NCI-H1436 treated with DMSO at 0.1 percent for 48 hours (cell line): ENCODE measurements at regions not wholly inside any gene's neighbourhood (a gene's known extent, or its start where the extent isn't known, plus 50 kb on each side); places are given as distances from the start of the nearest gene placed in this dataset.

ENCODE experiments used
- DNase-seq: peaks from one replicate; lab custom pipeline; 2025; lab: John Stamatoyannopoulos, UW

DNA sequence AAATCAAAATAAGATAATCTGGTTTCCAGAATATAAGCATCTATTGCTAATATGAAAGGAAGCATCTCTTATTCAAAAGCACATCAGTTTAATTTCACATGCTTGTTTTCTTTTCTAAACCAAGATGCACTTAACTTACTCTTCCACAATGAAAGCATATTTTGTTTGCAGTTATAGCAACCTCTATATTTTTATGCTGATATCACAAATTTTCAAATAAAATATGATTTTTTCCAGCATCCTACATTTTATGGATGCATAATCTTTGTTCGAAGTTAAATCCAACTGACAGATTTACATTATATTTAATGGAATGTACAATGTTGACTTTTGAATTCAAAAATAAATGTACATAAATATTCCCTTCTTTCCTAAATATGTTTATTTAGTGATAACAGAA is 978.3 kb upstream of the B3GALT2 start:
- no peak for DNase-seq

DNA sequence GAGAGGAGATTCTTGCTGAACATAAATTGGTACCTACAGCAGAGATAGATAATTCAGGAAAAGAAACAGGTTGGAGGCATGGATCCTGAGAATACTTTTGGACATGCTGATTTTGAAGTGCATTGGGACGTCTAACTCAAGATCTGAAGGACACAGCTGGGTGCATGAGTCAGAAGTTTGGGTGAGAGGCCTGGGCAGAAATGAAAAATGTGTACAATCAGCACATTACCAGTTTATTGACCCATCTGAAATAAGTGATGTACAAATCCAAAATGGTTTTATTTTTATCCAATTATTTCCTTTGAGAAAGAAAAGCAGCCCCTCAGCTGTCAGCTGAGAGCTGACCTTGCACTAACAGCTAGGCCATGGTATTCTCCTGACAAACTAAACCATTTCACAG is 975.2 kb upstream of the B3GALT2 start:
- DNase-seq: no peak

DNA sequence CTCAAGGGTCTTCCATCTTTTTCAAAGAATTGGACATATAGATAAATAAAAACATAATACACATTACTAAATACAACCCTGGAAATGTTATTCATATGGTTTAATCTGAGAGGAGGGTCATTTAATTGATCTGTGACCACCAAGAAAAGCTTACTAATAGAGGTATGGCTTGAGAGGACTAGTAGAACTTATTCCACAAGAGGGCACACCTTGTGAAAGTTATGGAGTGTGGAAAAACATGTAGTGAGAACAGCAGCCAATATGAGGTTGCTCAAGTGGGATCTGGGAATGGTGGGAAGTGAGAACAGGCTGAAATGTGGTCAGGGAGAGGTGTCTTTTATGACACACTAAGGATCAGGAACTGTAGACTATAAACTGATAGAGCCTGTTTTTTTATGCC is 973.5 kb upstream of the B3GALT2 start:
- no peak for DNase-seq

DNA sequence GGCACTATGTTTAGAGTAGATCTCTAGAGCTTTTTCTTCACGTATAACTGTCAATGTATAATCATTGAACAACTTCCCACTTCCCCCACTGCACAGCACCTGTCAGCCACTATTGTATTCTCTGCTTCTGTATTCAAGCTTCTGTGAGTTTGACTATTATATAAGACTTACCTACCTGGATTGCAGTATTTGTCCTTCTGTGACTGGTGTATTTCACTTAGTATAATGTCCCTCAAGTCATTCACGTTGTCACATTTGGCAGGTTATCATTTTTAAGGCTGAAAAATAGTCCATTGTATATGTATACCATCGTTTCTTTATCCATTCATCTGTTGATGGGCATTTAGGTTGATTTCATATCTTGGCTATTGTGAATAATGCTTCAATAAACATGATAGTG is 969.5 kb upstream of the B3GALT2 start:
- DNase-seq: no peak

DNA sequence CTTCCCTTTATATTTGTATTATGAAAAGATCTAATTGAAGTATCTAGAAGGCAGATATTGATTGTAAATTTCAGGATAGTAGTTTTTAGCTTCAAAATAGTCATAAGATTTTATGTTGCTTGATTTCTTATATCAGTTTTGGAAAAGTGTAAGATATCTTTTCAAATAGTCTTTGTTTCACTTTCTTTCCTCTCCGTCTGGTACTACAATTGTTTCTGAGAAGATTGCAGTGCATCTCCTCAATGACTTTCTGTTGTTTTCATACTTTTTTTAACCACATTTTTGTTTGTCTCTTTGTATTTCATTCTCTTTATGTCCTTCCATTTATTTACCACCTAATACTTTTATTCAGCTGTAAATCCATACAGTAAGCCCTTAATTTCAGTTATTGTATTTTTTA is 964.6 kb upstream of the B3GALT2 start:
- no peak for DNase-seq

DNA sequence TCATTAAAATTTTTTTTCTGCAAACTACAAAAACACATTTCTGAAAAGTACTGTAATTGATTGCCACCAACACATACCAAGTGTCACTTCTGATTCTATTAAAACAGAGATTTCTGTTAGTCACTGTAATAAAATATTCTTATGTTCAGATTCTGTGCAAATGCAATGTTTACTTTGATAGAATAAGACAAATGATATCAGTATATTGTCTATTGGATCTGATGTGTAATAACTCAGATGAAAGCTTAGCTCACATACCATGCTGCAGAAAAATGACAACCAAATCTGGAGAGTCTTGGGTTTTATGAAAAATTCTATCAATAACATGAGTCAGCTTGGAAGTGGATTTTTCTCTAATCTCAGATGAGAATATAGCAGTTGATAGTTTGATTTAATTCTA is 963.8 kb upstream of the B3GALT2 start:
- DNase-seq: no peak

DNA sequence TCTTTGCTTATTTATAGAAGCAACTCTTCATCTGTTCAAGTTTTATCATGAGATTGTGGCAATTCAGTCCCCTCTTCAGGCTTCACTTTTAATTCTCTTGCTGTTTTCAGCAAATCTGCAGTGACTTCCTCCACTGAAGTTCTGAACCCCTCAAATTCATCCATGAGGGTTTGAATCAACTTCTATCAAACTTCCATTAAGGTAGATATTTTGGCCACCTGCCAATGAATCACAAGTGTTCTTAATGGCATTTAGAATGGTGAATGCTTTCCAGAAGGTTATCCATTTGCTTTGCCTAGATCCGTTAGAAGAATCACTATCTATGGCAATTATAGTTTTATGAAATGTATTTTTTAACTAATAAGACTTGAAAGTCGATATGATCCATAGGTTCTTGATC is 946.7 kb upstream of the B3GALT2 start:
- DNase-seq: no peak

DNA sequence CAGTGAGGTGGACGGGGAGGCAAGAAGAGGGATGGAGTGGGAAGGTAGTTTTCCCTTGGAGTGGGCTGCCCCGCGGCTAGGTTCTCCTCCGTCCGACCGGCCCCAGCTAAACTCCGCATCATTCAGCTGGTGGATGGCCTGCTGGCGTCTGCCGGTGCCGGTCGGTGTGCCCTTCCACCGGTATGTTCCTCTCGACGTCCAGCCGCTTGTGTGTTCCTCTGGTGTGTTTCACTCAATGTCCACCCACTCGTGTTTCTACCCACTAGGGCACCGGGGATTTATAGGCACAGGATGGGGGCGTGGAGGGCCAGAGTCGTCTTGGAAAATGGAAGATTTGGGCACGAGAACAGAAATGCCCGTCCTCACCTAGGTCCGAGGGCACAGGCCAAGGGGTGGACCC is 931.7 kb upstream of the B3GALT2 start:
- DNase-seq: no peak

DNA sequence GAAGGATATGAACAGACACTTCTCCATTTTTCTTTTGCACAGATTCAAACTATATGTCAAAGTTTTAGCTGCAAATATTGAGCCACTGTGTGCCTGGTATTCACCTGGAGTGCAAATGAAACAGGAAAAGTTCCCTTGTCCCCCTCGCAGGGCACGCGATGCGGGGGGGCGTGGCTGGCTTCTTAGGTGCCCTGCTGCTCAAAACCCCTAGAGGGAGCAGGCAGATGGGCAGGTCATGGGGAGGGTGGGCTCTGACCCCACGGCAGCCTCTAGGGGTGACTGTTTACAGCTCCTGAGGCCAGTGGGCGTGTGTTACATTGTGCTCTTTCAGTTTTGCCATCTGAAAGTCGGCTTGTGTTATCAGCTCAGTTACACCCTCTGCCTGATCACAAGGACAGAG is 931.2 kb upstream of the B3GALT2 start:
- DNase-seq: no peak

DNA sequence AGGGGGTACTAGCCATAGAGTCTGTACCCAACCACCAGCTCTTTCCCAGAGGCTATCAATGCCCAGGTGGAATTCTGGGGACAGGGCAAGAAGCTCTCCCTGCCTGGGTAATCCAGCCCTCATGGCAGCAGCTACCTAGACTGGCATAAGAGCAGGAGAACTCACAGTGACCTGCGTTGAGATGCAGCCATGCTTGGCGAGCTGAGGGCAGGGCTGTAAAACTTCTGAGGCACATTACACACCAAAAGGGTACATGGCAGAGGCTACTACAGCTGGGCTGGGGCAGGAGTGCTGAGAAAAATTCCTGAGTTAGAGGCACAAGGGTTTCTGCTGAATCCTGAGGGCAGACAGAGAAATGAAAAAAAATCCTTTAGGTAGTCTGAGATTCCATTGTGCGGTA is 927.9 kb upstream of the B3GALT2 start:
- DNase-seq: no peak

DNA sequence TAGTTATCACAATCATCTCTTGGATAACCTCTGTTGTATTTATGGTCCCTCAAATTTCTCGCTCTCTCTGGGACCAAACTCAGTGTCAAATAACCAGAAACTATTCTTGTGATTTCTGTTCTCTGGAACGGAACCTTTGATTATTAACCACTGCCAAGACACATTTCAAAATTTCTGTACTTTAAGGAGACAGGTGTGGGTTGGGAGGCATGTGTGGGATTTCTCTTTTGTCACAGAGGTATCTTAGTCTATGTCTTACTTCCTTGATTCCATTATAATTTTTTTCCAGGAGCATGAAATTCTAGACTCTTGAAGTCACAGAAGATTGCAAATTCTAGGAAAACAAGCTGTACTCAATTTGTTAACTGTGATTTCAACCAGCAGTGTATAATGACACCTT is 919.0 kb upstream of the B3GALT2 start:
- no peak for DNase-seq

DNA sequence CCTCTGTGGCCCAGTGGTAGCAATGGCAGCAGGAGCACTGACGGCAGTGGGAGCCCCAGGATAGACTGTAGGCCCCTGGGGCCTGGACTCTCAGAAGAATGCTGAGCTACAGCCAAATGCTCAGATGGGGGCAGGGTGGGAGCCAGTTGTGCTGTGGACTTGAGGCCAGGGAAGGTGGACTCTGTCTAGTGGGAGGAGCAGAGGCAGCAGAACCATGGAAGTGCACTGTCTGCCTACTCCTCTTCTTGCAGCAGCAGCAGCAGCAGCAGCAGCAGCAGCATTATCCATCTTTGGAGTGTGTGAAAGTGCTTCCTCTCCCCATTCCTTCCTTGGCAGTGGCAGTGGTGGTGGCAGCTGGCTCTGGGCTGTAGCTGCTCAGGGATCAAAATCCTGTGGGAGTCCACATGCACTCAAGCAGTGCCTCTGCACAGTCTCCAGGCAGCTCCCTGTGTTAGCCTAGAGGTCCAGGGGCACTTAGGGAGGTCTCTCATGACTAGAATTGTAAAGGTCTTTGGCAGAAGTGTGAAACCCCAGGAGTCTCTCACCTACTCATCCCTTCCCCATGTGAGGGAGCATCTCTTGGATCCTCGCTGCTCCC is 917.9 kb upstream of the B3GALT2 start:
- DNase-seq: no peak

DNA sequence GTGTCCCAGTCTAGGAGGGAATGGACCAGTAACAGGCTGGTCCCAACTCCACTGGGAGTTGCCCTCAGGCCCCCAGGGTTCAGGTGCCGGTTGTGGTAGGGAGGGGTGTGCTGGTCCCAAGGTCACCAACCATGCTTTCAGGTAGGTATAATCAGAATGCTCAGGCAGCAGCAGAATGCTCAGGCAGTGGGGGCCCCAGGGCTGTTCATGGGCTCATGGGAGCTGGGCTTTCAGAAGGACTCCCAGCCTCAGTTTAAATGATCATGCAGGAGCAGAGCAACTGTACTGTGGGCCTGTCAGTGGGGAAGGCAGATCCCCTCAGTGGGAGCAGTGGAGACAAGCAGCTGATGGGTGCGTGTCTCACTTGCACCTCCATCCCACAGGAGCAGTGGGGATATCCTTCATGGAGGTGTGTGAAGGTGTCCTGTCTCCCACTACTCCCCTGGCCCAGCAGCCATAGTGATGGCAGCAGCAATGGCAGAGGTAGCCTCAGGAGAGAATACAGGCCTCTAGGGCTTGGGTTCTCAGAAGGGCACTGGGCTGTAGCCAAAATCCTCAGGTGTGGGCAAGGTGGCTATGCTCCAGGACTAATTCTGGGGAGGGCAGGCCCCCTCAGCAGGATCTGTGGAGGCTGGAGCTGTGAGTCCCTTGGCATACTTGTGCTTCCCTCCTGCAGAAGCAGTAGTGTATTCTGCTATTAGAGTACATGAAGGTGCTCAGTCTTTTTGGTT is 917.3 kb upstream of the B3GALT2 start:
- DNase-seq: no peak

DNA sequence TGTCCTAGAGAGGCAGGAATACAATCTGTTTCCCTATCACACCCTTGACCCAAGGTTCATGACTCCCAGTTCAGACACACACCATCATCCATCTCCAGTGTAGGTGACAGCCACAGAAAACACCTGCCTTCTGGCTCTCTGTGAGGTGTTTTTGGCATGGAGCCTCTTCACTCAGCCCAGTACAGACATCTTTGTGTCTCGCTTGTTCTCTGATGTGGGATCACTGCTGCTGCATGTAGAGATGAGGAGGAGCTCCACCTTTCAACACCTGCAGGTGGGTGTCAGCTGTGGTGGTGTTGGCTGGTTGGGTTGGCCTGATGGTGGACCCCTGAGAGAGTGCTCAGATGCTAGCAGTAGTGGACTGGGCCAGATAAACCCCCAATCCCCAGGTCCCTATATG is 916.7 kb upstream of the B3GALT2 start:
- DNase-seq: no peak

DNA sequence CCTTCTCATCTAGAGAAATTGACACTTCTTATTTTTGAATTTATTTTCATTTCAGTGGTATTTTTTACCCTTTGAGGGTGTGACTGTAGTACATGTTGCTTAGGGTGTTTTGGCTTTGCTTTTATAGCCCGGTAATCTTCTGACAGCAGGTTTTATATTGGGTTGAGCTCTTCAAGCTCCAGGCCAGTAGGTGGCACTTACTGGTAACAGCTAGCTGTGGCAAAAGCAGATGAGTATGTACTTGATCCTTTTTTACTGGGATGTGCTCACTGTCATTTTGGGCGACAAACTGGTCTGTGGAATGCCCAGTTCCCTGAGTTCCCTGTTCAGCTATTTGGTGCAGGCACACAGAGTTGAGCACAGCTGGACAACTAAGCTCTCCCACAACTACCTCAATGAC is 916.2 kb upstream of the B3GALT2 start:
- DNase-seq: no peak

DNA sequence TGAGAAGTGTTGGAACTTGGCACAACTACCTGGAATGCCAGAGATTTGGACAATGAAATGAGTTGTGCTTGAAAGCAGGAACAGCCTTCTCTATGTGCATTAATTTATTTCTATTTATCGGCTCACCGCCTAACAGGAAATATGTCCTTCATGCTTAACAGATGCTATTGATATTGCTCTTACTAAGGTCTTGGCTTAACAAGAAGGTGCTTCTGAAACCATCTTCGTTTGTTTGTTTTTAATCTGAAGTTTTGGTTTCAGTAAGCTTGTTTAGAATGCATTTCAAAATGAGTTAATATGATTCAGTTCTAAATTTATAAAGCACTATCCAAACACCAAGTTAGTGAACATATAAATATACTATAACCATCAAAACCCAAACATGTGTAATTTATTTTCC is 898.3 kb upstream of the B3GALT2 start:
- DNase-seq: no peak

DNA sequence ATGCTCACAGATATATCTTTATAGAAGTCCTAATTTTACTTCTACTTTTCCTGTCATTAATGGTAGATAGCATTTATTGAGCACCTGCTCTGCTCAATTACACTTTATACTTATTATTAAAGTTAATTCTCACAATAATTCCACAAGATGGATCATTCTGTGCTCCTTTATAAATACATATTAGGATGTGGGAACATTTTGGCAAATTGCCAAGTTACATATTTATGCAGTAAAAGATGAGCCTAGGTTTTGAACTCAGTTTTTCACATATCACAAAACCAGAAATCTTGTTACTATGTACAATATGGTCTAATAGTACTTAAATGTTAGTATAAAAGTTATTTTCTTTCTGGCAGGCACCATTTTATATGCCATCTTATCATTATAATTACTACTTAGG is 895.0 kb upstream of the B3GALT2 start:
- DNase-seq: no peak

DNA sequence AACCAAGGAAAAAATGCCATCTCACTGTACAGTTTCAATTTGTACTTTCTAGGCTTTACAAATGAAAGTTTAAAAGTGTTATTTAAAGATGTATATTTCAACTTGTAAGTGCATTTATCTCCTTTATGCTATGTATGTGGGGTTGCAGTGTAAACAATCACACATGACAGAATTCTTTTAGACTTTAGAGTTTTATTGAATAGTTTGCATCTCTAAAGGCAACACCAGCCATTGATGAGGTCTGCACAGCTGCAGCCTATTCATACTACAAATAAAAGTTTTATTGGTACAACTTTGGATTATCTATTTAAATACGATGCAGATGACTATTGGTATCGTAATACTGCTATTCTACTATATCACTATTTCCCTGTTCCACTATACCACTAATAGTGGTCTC is 894.4 kb upstream of the B3GALT2 start:
- no peak for DNase-seq

DNA sequence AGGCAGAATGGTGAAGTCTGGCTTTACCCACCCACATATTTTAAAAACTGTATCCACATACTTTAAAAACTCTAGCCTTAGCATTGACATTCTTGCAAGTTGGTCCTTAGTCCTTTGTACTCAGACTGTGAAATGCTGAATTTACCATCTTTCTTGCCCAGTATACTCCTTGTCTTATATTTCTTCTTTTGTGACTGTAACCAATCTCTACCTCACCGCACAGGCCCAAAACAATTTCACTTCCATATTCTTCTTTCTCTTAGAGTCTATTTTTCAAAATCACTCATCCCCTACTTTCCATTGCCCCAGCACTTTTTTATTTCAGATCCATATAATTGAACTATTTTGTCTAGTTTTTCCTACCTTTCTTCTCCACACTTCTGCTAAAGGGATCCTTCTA is 892.4 kb upstream of the B3GALT2 start:
- no peak for DNase-seq

DNA sequence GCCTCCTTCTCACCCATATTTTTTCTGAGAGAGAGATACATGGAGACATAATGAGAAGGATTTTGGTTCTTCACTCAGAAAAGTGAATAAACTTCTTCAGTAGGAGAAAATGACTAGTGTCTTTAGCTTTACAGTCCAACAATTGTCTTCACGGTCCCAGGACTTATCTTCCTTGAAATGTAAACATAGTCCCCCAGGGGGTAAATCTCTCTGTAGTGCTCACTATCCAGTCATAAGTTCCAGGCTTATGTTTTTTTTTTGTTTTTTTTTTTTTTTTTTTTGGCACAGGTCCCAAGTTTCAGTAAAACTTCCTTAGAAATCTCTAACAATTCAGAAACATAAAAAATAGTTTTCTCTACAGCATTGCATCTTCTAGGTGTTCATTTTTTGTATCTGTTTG is 890.2 kb upstream of the B3GALT2 start:
- no peak for DNase-seq

DNA sequence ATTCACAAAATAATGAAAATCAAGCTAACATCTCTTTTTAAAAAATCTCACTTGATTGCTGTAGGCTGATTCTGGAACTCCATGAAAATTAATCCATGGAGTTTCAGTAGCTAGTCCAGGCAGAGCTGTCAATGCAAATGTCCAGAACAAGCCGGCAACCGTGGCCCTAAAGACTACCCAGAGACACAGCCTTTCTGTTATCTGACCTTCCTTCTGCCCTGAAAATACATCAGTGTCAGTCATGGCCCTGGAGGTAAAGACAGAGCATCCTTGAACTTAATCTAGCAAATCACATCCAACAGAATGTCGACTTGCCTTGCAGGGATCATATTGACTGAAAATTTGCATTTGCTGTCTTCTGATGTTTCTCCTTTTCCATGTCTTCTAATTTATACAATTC is 887.4 kb upstream of the B3GALT2 start:
- no peak for DNase-seq

DNA sequence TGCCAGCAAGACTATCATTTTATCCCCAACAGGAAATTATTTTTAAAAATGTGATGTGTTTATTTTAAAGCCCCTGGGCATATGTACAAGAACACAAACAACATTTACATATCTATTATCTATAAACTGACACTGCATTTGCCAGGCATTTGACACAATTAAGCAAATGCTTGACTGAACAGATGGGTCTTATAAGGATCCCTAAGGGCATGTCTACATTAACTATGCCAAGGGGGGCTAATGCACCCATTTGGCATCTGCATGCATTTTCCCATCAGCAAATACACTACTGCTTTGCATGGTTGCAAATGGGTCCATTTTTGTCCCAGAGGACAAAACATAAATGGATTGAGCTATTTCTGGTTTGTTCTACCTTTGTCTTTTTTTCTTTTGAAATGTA is 884.8 kb upstream of the B3GALT2 start:
- peak; percentile 37 for DNase-seq

DNA sequence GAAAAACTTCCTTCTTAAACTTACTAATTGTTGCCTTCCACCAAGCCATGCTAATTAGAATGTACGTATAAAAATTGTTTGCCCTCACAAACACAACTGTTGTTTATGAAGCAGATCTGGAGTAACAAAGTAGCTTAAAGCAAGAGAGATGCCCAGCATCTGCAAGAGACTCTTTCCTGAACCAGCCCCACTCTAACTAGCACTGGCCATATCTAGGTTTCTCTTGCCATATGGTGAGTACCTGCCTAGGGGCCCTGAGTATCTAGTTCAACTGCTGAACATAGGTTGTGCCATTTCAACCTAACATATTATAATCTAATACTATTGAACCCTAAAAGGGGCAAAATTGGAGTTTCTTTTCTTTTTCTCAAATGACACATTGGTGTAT is 883.4 kb upstream of the B3GALT2 start:
- no peak for DNase-seq

DNA sequence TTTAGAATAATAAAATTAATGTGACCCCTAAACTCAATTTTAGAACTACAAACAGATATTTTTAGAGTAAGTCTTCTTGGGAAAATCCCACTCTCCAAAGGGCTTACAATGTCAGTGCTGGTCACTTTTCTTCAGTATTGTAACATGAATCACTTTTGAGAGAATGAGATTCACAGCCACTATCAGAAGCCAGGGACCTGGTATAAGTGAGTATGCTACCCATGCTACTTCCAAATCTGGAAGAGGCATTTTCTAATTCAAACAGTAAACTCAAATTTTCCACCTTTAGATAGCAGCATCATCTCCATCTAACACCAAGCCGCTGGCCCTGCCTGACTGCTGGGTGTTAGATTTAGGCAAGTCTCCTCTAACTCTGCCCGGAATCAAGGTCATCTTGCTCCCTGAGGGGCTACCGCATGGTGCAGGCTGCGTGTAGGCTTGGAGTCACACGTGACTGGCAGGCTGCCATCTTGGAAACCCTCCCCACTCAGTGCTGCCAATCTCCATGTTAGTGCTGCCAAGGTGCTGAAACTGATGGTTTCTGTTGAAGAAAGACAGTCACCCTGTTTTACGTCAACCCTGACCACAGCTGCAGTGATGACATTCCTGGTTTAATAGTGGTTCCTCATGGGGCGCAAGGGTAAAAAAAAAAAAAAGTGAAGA is 882.9 kb upstream of the B3GALT2 start:
- DNase-seq: no peak
